Caki2 (cell line): ENCODE measurements at regions not wholly inside any gene's neighbourhood (a gene's known extent, or its start where the extent isn't known, plus 50 kb on each side); places are given as distances from the start of the nearest gene placed in this dataset.
A peak's percentile ranks its signal among the peaks of the same experiment; 100 is the strongest.
"Not testable (repeated sequence)": the region's sequence is repeated elsewhere in the genome, so short reads cannot be mapped to it uniquely, and the experiment has no call there.

Experiments used
- DNase-seq: peaks from one replicate; pipeline ENCODE4 v3.0.0-alpha.2; 2015; ENCODE audit warnings: low read depth
- in situ Hi-C: cut with HindIII; loops from 2 replicates; pipeline ENCODE4 v1.10.0; 2016; ENCODE audit warnings: low sequenced_read_pairs, low pct_unique_long_range_greater_than_20kb, mixed read lengths

DNA sequence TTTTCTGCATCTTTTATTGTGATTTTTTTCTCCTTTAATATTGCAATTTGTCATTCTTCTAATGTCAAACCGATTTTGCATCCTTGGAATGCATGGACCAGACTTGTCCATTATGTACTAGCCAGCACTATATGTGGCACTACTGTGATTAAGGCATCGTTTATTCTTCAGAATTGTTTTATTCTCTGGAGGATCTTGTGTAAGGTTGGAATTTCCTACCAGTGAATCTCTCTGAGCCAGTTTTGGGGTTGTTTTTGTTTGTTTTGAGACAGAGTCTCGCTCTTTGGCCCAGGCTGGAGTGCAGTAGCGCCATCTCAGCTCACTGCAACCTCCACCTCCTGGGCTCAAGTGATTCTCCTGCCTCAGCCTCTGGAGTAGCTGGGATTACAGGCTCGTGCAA is 58.5 kb downstream of the IGLL5 start:
- in situ Hi-C loops = no loop called here
- no peak for DNase-seq

DNA sequence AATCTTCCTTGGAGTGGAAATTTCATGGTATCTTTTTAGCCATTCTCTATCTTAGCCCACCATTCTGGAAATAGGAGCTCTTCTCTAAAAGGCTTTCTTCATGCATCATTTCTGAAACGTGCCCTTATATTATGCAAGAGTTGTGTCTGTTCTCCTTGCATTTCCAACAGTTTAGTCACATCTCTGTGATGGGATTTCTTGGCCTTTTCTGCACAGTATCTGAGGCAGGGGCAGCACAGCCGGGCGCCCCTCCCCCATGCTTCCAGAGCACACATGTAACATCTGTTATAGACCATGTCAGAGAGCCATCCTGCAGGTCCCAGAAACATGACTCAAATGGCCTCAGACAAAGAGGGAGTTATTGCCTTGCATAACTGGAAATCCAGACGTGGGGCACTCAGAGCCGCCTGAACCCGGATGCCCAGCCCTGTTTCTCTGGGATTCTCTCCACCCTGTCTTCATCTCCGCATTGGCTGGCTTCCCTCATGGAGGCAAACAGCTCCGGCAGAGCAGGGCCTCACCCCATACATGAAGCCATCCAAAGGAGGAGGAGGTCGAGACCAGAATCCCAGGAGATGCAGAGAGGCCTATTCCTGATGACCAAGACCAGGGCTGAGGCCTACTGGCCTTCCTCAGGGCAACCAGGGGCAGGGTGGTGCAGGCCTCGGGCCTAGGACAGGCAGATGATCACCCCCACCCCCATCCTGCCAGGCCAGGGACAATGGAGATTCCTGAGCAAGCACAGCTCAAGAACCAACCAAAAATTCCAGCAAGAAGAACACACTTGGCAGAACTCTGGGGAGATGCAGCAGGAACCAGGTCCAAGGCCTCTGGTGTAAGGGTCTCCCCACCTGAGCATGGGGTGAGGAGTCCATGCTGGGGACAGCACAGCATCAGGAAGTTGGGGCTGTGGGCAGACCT is 61.3 kb downstream of the IGLL5 start:
- no peak for DNase-seq
- in situ Hi-C loops = no loop called here

DNA sequence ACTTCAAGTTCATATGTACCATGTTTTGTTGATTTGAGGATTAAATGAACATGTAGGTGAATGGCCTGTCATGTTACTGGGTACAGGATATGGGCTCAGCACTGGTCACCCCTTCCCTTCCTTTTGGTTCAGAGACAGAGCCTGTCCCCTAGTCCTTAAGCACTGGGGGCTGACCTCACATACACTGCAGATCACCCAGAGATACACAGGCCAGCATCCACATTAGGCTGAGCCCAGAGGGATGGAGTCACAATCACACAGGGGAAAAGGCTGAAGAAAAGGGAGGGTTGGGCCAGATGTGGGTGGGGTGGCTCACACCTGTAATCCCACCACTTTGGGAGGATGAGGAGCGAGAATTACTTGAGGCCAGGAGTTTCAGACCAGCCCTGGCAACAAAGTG is 62.3 kb downstream of the IGLL5 start:
- in situ Hi-C loops = no loop called here
- no peak for DNase-seq

DNA sequence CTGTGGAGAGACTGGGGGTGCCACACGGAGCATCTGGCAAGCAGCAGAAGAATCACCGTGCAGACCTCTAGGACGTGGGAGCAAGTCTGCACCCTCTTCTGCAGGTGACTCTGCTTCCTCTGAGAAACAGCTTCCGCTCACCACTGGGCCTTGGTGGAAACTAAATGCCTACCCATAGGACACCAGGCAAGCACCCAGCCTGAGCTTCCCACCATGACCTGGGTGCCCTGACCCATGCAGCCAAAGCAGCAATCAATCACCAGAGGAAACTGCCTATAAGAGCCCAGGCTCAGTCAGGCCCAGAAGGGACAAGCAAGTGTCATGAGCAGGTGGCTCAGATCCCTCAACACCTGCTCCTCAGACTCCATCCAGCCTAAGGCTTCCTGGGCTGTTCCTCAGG is 63.4 kb downstream of the IGLL5 start:
- in situ Hi-C loops = no loop called here
- DNase-seq = no peak

DNA sequence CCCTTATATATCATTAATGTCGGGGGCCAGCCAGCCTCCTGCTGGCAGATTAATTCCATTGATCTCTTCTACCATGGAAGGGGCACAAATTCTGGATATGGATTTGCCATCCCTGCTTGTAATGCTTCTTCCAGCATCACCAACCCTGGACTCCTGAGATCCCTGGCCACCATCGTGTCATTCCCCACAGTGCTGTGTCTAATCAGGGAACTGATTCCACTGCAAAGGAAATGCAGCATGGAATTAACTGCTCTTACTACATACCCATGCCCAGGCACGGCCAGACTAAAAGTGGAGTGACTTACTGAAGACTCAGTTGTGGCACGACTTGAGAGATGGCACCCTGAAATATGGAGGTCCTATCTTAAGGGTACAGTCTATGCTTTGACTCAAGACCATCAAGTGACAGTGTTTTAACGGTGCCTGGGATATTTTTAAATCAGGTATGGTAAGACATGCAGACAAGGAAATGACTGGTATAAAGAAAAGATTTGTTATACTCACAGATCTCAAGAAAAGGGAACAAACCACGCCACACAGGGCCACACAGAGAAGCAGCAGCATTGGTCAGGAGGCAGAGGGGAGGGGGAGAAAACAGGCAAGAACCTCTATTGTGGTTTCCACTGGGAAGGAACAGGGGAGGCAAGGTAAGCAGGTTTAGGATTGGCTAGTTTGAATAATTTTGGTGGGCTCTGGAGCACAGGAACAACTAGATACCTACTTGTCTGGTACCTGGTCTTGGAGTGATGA is 65.1 kb downstream of the IGLL5 start:
- in situ Hi-C loops = no loop called here
- DNase-seq = no peak

DNA sequence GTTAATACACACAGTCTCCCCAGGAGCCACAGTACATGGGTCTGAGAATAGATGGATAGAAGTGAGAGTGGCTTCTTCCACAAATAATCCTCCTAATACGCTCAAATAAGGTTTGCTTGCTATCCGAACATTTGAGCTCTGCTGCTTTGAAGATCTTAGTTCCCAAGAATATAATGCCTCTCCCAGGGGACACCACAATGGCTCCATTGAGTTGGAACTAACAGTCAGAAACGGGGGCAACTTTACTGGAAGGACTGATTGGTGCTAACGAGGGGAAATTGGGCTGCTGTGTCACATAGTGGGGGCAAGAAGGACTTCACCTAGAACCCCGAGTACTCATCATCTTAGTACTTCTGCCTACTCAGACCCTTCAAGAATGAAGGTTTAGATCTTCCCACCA is 66.2 kb downstream of the IGLL5 start:
- in situ Hi-C loops = no loop called here
- DNase-seq = no peak

DNA sequence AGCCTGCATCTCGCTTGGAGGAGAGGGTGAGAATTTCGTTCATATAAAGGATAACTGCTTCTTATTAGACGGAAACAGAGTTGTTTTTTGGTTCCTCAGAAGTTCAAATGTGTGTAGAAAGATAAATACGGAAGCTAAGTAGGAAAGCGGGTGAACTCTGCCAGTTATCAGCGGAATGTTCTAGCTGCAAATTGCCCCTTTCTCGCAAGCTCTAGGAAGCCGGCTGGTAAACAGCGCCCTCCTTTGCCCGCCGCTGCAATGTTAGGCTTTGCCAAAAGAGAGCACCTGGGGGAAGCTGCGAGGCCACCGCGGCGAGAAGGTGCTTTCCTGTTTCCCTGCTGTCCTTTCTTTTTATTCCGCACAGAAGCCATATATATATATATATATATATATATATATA is 67.0 kb downstream of the IGLL5 start:
- no peak for DNase-seq
- in situ Hi-C loops = no loop called here

DNA sequence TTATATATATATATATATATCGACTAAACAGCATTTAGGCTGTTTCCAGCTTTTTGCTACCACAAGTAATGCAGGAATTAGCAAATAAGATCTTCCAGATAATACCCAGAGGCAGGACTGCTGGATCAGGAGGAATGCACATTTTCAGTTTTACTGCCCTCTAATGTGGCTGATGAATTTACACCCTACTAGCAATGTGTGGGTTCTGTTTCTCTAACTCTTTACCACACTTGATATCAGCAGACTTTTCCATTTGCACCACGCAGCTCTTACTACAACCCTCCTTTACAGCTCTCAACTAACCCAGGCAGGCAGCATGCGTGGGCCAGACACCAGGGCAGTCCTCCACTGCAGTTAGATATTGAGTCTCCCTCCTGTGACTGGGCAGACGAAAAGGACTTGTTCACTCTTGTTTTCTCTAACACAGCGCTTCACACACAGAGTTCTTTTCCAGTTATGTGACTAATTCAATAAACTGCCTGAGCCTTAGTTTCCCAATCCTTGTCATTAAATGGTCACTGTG is 67.7 kb downstream of the IGLL5 start:
- DNase-seq = no peak
- in situ Hi-C loops = no loop called here

DNA sequence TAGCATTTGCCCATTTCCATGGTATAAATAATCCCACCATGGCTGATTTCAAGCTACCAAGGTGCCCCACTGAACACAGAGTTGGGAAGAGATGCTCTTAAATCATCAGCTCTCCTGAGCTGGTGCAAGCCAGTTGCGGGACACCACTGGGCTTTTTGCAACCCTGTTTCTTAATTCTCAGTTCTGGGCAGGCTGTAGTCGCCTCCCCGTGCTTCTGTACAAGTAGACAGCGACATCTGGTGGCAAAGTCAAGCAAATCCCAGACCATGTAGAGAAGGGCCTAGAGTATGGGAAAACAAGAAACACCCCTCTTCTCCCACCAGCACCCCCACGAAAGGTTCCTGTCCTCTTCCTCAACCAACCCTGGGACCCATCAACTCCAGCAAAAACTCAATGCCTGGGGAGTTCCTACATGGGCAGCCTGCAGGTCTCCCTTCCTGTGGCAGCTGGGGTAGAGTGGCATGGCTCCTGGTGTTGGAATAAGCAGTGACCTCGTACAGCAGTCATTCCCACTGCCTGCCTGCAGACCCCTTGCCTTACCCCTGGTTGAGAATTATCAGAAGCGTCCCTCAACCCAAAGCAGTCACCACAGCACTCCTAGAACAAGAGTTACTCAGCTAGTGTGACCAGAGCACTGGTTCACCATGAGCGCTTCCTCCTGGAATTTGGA is 68.4 kb downstream of the IGLL5 start:
- in situ Hi-C loops = no loop called here
- peak; percentile 42 for DNase-seq

DNA sequence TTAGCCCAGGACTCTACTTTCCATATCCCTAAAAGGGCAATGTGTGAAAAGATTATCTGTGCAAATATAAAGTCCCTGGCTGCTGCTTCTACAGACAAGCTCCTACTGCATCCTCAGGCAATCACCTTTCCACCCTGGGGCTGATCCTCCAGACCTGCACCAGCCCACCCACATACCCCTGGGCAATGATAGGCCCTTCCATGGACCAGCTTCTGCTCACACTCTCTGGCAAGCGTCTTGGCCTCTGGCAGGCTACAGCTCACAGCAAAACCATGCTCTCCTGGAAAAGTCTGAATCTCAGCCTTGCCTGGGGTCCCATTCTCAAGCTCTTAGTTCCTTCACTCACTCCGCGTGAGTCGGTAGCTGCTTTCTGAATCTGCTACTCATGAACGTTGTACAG is 69.5 kb downstream of the IGLL5 start:
- no peak for DNase-seq
- in situ Hi-C loops = no loop called here

DNA sequence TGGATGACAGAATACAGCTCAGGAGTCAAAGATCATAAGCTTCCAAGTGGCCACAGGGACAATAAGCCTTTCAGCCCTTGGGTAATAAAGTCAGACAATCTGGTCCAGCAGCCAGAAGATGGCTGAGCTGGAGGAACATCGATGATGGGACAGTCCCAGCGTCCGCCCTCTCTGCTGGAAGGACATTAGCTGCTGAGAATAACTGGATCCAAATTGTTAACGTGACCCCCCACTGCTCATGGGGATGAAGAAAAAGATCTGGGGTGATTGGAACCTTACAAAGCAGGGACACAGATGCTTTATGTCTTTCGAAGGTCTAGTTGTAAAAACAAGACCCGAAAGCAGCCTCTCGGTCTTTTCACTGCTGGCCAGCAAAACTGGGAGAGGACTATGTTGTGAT is 71.0 kb downstream of the IGLL5 start:
- DNase-seq = no peak
- in situ Hi-C loops = no loop called here

DNA sequence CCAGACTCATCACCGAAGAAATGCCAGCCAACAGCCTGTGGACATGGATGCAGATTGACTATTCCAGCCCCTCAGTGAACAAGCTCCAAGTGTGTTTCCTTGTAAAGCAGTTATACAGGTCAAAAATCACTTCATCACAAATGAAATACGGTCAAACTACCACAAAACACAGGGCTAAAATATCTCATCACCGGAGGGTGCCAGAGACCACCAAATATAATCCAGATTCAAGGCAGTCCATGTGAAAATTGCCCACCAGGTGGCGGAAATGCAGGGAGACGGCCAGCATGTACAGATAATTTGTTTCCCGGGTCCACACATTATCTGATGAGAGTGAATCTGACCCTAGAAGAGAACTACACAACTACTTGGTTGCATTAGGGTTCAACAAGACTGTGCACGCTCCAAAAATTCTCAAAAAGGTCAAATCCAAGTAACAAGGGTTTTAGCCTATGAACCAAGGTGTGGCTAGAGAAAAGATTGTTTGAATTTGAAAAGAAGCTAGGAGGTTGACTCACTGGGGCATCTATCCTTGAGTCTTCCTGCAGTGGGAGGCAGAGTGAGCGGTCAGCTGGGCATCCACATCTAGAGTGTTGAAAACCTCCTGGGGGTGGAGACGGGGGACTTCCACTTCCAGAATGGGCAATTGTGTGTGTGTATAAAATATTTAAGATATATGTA is 71.7 kb downstream of the IGLL5 start:
- peak; percentile 63 for DNase-seq
- in situ Hi-C loops = no loop called here

DNA sequence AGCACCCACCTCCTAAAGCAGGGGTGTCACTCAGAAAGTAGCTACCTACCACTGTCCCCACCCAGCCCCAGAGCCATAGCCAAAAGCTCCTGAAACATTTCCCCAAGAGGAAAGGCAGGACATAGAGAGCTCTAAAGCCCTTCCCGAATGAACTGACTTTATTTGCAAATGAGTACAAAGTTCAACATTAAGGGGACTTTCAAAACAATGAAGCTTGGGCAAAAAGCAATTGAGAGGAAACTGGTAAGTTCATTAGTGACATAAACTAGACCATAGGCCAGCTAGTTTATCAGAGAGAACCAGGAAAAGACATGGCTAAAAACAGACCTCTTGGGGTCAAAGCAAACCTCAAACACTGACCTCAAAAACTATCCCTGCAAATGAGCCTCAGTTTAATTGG is 72.7 kb downstream of the IGLL5 start:
- DNase-seq = no peak
- in situ Hi-C loops = no loop called here

DNA sequence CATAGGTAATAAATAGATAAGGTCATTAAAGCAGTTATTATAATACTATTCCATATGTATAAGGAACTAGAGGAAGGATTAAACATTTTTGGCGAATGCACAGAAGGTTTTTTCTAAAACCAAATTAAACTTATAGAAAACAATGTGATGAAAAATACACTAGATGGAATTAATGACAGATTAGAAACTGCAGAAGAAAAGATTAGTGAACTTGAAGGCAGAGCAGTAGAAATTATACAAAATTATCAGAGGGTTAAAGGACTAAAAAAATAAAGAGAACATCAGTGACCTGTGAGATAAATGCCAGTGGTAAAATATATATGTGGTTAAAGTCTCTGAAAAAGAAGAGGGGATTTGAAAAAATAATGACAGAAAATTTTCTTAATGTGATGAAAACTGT is 74.0 kb downstream of the IGLL5 start:
- no peak for DNase-seq
- in situ Hi-C loops = no loop called here

DNA sequence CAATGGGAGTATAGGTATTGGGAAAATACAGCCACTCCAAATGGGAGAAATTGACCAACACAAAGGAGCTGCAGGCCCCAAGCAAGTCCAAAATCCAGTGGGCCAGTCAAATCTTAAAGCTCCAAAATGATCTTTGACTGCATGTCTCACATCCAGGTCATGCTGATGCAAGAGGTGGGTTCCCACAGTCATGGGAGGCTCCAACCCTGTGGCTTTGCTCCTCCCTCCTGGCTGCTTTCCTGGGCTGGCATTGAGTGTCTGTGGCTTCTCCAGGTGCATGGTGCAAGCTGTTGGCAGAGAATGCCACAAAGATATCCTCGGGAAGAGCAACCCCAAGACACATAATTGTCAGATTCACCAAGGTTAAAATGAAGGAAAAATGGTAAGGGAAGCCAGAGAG is 80.8 kb downstream of the IGLL5 start:
- DNase-seq = no peak
- in situ Hi-C loops = no loop called here

DNA sequence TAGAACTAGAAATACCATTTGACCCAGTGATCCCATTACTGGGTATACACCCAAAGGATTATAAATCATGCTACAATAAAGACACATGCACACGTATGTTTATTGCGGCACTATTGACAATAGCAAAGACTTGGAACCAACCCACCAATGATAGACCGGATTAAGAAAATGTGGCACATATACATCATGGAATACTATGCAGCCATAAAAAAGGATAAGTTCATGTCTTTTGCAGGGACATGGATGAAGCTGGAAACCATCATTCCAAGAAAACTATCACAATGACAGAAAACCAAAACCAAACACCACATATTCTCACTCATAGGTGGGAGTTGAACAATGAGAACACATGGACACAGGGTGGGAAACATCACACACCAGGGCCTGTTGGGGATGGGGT is 85.0 kb downstream of the IGLL5 start:
- in situ Hi-C loops, DNase-seq: not testable (repeated sequence)

DNA sequence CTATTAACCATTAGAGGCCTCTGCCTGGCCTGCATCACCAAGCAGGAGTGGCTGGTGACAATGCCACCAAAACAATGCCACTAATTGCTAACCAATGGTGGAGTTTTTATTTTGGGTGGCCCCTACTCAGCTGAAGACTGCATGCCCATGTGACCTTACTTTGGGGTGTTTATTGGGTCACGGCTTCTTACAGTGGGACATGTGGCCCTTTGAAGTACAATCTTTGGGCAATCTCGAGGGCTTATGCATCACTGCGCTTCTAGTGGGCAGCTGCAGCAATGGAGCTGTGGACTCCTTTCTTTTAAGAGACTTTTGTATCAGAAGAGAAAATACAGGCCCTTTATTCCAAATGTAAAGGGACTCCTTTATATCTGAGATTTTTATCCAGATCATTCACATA is 85.7 kb downstream of the IGLL5 start:
- DNase-seq = no peak
- in situ Hi-C loops = no loop called here

DNA sequence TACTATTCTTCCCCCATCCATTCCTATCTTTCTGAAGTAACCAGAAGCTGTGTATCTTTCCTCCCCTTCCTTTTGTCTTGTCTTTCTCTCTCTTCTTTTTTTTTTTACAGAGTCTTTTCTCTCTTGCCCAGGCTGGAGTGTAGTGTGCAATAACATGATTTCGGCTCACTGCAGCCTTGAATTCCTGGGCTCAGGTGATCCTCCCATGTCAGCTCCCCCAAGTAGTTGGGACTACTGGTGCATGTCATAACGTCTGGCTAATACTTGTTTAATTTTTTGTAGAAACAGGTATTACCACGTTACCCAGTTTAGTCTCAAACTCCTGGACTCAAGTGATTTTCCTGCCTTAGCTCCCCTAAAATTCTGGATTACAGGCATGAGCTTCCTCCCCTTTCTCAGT is 86.5 kb downstream of the IGLL5 start:
- no peak for DNase-seq
- in situ Hi-C loops = no loop called here
